Astrocyte (in vitro differentiated cells and primary cell): ENCODE measurements at regions not wholly inside any gene's neighbourhood (a gene's known extent, or its start where the extent isn't known, plus 50 kb on each side); places are given as distances from the start of the nearest gene placed in this dataset.

Experiments
- DNase-seq: peaks from one replicate; pipeline ENCODE4 v3.0.0-alpha.2; 2010; ENCODE audit warnings: low read depth
- FAIRE-seq: peaks from 2 replicates; lab custom pipeline; 2011; peaks lifted over from hg19 to GRCh38; lab: Jason Lieb, UNC
- H2AFZ ChIP-seq: 2 replicates; pipeline ENCODE4 v1.6.0; 2012; ENCODE audit warnings: low read depth, low read length, inconsistent platforms
- H3K27ac ChIP-seq: 2 replicates; pipeline ENCODE4 v1.5.1; 2011; ENCODE audit warnings: low read depth, low read length, inconsistent platforms
- H3K27me3 ChIP-seq: 2 replicates; pipeline ENCODE4 v1.6.0; 2011; ENCODE audit warnings: low read length, inconsistent platforms; ENCODE audit not compliant: insufficient read depth
- H3K36me3 ChIP-seq: 2 replicates; pipeline ENCODE4 v1.5.1; 2011; ENCODE audit warnings: low read length, inconsistent platforms; ENCODE audit not compliant: insufficient read depth
- H3K4me1 ChIP-seq: 2 replicates; pipeline ENCODE4 v1.5.1; 2011; ENCODE audit warnings: low read length, inconsistent platforms; ENCODE audit not compliant: insufficient read depth
- H3K4me2 ChIP-seq: 2 replicates; pipeline ENCODE4 v1.6.0; 2012; ENCODE audit warnings: low read length, inconsistent platforms
- H3K4me3 ChIP-seq: 2 replicates; pipeline ENCODE4 v1.5.1; 2011; ENCODE audit warnings: low read depth, mild to moderate bottlenecking, low read length, inconsistent platforms; ENCODE audit not compliant: insufficient read depth
- H3K79me2 ChIP-seq: 2 replicates; pipeline ENCODE4 v1.6.0; 2012; ENCODE audit warnings: mild to moderate bottlenecking, low read length, inconsistent platforms; ENCODE audit not compliant: insufficient read depth
- H3K9ac ChIP-seq: 2 replicates; pipeline ENCODE4 v1.6.0; 2012; ENCODE audit warnings: mild to moderate bottlenecking, low read length, inconsistent platforms
- H3K9me3 ChIP-seq: 2 replicates; pipeline ENCODE4 v1.5.1; 2012; ENCODE audit warnings: low read depth, mild to moderate bottlenecking, low read length, inconsistent platforms; ENCODE audit not compliant: insufficient read depth
- H4K20me1 ChIP-seq: 2 replicates; pipeline ENCODE4 v1.6.0; 2012; ENCODE audit warnings: low read length, inconsistent platforms; ENCODE audit not compliant: insufficient read depth
- H3K27ac Mint-ChIP-seq: one replicate; pipeline ENCODE4 v1.8.0; 2021; ENCODE audit warnings: mild to moderate bottlenecking, mixed read lengths; ENCODE audit not compliant: unreplicated experiment
- H3K27me3 Mint-ChIP-seq: one replicate; pipeline ENCODE4 v1.8.0; 2021; ENCODE audit warnings: low read depth, mixed read lengths; ENCODE audit not compliant: unreplicated experiment
- H3K36me3 Mint-ChIP-seq: one replicate; pipeline ENCODE4 v1.8.0; 2021; ENCODE audit warnings: low read depth, mixed read lengths; ENCODE audit not compliant: unreplicated experiment
- H3K4me1 Mint-ChIP-seq: one replicate; pipeline ENCODE4 v1.8.0; 2021; ENCODE audit warnings: low read depth, mixed read lengths; ENCODE audit not compliant: unreplicated experiment
- H3K4me3 Mint-ChIP-seq: one replicate; pipeline ENCODE4 v1.8.0; 2021; ENCODE audit warnings: mild to moderate bottlenecking, moderate library complexity, mixed read lengths; ENCODE audit not compliant: unreplicated experiment
- H3K9me3 Mint-ChIP-seq: one replicate; pipeline ENCODE4 v1.8.0; 2021; ENCODE audit warnings: mild to moderate bottlenecking, mixed read lengths; ENCODE audit not compliant: unreplicated experiment
- EZH2 ChIP-seq: IDR thresholded peaks from 2 replicates; pipeline ENCODE4 v1.6.1; 2012; ENCODE audit warnings: mild to moderate bottlenecking, low read length, inconsistent platforms; ENCODE audit not compliant: insufficient read depth
- TF ChIP-seq, protein P1 (sequence below): IDR thresholded peaks from 2 replicates; pipeline ENCODE4 v1.5.1; 2011; ENCODE audit warnings: low read depth, mild to moderate bottlenecking, inconsistent platforms, low read length, moderate library complexity; ENCODE audit not compliant: insufficient read depth

DNA sequence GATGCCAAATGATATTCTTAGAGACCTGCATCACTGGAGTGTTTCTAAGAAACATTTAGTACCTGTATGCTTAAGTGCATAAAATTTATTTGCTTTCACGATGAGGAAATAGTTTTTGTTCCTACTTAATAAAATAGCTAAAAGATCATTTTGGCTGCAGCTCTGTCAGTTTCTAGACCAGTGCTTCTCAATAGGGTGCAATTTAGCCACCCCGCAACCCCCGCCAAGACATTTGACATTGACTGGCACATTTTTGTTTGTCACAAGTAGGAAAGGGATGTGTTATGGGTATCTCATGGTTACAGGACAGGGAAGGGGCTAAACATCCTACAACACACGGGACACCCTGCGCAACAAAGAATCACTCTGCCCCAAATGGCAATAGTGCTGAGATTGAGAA is 335.7 kb upstream of the HSF2 start:
- DNase-seq (no peak), FAIRE-seq (no peak)
- Histone ChIP-seq H3K9ac (no peak overlapping the region), H3K79me2 (no peaks in the 10 kb centered on the region), H2AFZ (no peak overlapping the region), H3K9me3 (no peaks in the 10 kb centered on the region), H3K36me3 (no peaks in the 10 kb centered on the region), H3K4me2 (no peak overlapping the region), H3K4me1 (no peaks in the 10 kb centered on the region), H3K27me3 (no peaks in the 10 kb centered on the region), H4K20me1 (no peaks in the 10 kb centered on the region), H3K4me3 (no peak overlapping the region), H3K27ac (no peak overlapping the region)
- H3K27ac Mint-ChIP-seq = no peak overlapping the region
- no peak overlapping the region for H3K4me3 Mint-ChIP-seq
- no peaks in the 10 kb centered on the region for H3K36me3 Mint-ChIP-seq
- TF ChIP-seq, protein P1, sequence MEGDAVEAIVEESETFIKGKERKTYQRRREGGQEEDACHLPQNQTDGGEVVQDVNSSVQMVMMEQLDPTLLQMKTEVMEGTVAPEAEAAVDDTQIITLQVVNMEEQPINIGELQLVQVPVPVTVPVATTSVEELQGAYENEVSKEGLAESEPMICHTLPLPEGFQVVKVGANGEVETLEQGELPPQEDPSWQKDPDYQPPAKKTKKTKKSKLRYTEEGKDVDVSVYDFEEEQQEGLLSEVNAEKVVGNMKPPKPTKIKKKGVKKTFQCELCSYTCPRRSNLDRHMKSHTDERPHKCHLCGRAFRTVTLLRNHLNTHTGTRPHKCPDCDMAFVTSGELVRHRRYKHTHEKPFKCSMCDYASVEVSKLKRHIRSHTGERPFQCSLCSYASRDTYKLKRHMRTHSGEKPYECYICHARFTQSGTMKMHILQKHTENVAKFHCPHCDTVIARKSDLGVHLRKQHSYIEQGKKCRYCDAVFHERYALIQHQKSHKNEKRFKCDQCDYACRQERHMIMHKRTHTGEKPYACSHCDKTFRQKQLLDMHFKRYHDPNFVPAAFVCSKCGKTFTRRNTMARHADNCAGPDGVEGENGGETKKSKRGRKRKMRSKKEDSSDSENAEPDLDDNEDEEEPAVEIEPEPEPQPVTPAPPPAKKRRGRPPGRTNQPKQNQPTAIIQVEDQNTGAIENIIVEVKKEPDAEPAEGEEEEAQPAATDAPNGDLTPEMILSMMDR = no peak
- no peak for TF ChIP-seq EZH2
- peaks cover 3% of the 10 kb centered on the region for H3K27me3 Mint-ChIP-seq
- no peaks in the 10 kb centered on the region for H3K9me3 Mint-ChIP-seq
- peaks cover 6% of the 10 kb centered on the region for H3K4me1 Mint-ChIP-seq

DNA sequence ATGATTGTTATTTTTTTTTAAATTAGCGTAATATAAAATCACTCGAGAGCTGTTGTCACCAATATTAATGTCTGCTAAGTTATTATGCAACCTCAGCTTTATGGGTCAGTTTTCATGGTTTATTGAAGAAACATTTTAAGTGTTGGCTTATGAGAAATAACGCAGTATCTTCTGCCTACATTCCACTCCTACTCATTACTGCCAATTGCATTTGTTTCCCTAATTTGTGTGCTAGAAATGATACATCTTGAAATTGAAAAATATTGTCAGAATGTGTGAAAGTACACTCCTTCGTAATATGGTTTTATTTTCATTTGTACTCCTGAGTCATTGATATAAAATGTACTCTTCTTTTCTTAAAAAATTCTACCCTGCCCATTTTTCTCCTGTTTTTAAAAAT is 333.3 kb upstream of the HSF2 start:
- Histone ChIP-seq H3K4me3 (no peak overlapping the region), H3K79me2 (no peaks in the 10 kb centered on the region), H3K4me2 (no peak overlapping the region), H3K9ac (no peak overlapping the region), H3K9me3 (no peaks in the 10 kb centered on the region), H3K4me1 (no peaks in the 10 kb centered on the region), H2AFZ (no peak overlapping the region), H4K20me1 (no peaks in the 10 kb centered on the region), H3K27me3 (no peaks in the 10 kb centered on the region), H3K36me3 (no peaks in the 10 kb centered on the region), H3K27ac (no peak overlapping the region)
- H3K27me3 Mint-ChIP-seq = peaks cover 3% of the 10 kb centered on the region
- no peaks in the 10 kb centered on the region for H3K36me3 Mint-ChIP-seq
- no peak for TF ChIP-seq EZH2
- TF ChIP-seq, protein P1 = no peak
- DNase-seq (no peak), FAIRE-seq (no peak)
- no peaks in the 10 kb centered on the region for H3K9me3 Mint-ChIP-seq
- H3K27ac Mint-ChIP-seq = no peak overlapping the region
- peaks cover 6% of the 10 kb centered on the region for H3K4me1 Mint-ChIP-seq
- H3K4me3 Mint-ChIP-seq = no peak overlapping the region

DNA sequence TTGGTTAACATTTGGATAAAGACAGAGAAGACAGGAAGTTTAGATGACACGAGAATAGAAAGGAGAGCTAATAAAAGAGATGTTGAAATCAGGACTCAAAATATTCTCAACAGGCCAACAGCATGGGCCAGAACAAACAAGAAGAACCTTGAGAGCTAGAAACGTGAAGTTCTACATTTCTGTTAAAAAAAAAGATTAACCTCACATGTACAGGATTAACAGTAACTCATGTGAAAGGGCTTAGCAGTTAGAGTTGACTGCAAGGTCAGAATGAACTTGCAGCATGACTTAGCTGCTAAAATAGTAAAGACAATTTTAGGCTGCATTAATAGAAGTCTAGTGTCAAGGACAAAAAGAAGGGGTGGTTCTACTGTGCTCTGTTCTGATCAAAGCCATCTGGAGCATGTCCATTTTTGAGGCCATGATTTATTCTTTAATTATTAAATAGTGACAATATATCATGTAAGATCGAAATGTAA is 331.1 kb upstream of the HSF2 start:
- Mint-ChIP-seq H3K27me3 (peaks cover 3% of the 10 kb centered on the region), H3K36me3 (no peaks in the 10 kb centered on the region), H3K4me3 (no peak overlapping the region), H3K9me3 (no peaks in the 10 kb centered on the region), H3K27ac (no peak overlapping the region), H3K4me1 (no peaks in the 10 kb centered on the region)
- Histone ChIP-seq H4K20me1 (no peaks in the 10 kb centered on the region), H3K27ac (no peak overlapping the region), H3K36me3 (no peaks in the 10 kb centered on the region), H2AFZ (no peak overlapping the region), H3K9ac (no peak overlapping the region), H3K9me3 (no peaks in the 10 kb centered on the region), H3K4me3 (no peak overlapping the region), H3K79me2 (no peaks in the 10 kb centered on the region), H3K27me3 (no peaks in the 10 kb centered on the region), H3K4me1 (no peaks in the 10 kb centered on the region), H3K4me2 (no peak overlapping the region)
- FAIRE-seq (no peak), DNase-seq (no peak)
- TF ChIP-seq EZH2 = no peak
- TF ChIP-seq, protein P1 = no peak
